Endothelial cell of umbilical vein (primary cell): ENCODE measurements at regions not wholly inside any gene's neighbourhood (a gene's known extent, or its start where the extent isn't known, plus 50 kb on each side); places are given as distances from the start of the nearest gene placed in this dataset.

Experiments
- EZH2 ChIP-seq: IDR thresholded peaks from 2 replicates; pipeline ENCODE4 v1.6.1; 2012; ENCODE audit warnings: borderline replicate concordance, low read depth, mild to moderate bottlenecking, moderate library complexity, low read length, inconsistent platforms; ENCODE audit not compliant: severe bottlenecking
- FOS ChIP-seq: IDR thresholded peaks from 2 replicates; pipeline ENCODE4 v1.6.1; 2011; ENCODE audit warnings: mild to moderate bottlenecking, low read length, moderate library complexity, borderline replicate concordance; ENCODE audit not compliant: insufficient read depth

DNA sequence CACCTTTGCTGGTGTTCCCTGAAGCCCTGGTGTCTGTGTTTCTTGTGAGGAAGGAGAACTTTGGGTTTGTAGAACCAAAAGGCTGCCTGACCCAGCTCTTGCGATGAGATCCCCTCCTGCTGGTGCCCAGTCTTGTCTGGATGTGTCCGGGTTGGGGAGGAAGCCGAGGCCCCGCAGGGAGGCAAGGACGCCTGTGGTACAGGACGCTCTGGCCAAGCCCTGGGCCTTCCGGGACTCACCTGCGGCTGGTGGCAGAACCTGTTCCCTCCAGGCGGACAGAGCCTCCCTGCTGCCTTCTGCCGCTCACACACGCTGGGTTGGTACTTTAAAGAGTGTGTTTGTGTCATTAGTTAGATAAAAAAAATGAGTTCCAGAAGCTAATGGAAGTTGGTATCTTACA, 616.2 kb downstream of the GALR1 start:
- TF ChIP-seq FOS (no peak), EZH2 (no peak)
